SK-N-SH (cell line): ENCODE measurements at regions not wholly inside any gene's neighbourhood (a gene's known extent, or its start where the extent isn't known, plus 50 kb on each side); places are given as distances from the start of the nearest gene placed in this dataset.

Source experiments
- CTCF ChIP-seq: fragments of 200-600 bp; sonication (generic); IDR thresholded peaks from 2 replicates; pipeline ENCODE4 v1.6.1; 2017; ENCODE audit warnings: antibody characterized with exemption, mild to moderate bottlenecking, moderate library complexity
- FOXM1 ChIP-seq: IDR thresholded peaks from 2 replicates; pipeline ENCODE4 v1.4.0; 2012; ENCODE audit warnings: low read depth, mild to moderate bottlenecking
- JUND ChIP-seq: IDR thresholded peaks from 2 replicates; pipeline ENCODE4 v1.4.0; 2012
- MAX ChIP-seq: IDR thresholded peaks from 2 replicates; pipeline ENCODE4 v1.4.0; 2012; ENCODE audit warnings: low read depth
- MXI1 ChIP-seq: IDR thresholded peaks from 2 replicates; pipeline ENCODE4 v1.6.1; 2012; ENCODE audit warnings: mild to moderate bottlenecking, low read depth, low read length, improper control_type of control experiment
- NFIC ChIP-seq: IDR thresholded peaks from 2 replicates; pipeline ENCODE4 v1.4.0; 2012; ENCODE audit warnings: borderline replicate concordance
- RCOR1 ChIP-seq: fragments of 150-350 bp; IDR thresholded peaks from 2 replicates; pipeline ENCODE4 v1.6.1; 2017; ENCODE audit warnings: antibody characterized with exemption, low read length
- REST ChIP-seq: IDR thresholded peaks from 2 replicates; pipeline ENCODE4 v1.6.1; 2012; ENCODE audit warnings: mild to moderate bottlenecking, low read depth, low read length, moderate library complexity
- SIN3A ChIP-seq: IDR thresholded peaks from 2 replicates; pipeline ENCODE4 v1.6.1; 2012; ENCODE audit warnings: low read depth, mild to moderate bottlenecking, low read length, moderate library complexity, borderline replicate concordance
- USF2 ChIP-seq: fragments of 150-350 bp; IDR thresholded peaks from 2 replicates; pipeline ENCODE4 v1.6.1; 2017; ENCODE audit warnings: antibody characterized with exemption, low read length, low read depth, borderline replicate concordance

GRCh38 chr3:31185062-31185357, 290.5 kb upstream of the GADL1 start:
- no peak for TF ChIP-seq NFIC
- no peak for TF ChIP-seq MAX
- no peak for TF ChIP-seq FOXM1
- TF ChIP-seq MXI1 = no peak
- TF ChIP-seq CTCF = no peak
- TF ChIP-seq REST = no peak
- TF ChIP-seq SIN3A = no peak
- TF ChIP-seq USF2 = no peak
- TF ChIP-seq JUND = no peak
- TF ChIP-seq RCOR1 = no peak
